Heart right ventricle (tissue), 16 donors: ENCODE measurements at regions not wholly inside any gene's neighbourhood (a gene's known extent, or its start where the extent isn't known, plus 50 kb on each side); places are given as distances from the start of the nearest gene placed in this dataset.

Source experiments
- ATAC-seq, 8 donors: fragments of 200-7000 bp; cut with Tn5 transposase; one replicate each; pipeline ENCODE4 v1.9.1; 2020; ENCODE audit warnings: mild to moderate bottlenecking in 8 of 8, moderate library complexity in 8 of 8, moderate number of reproducible peaks in 1 of 8
- DNase-seq, 2 donors: peaks; one replicate each; pipeline ENCODE4 v3.0.0-alpha.2; 2020
- H3K27ac ChIP-seq, 10 donors: fragments of 200-600 bp; sonication (generic) in 2 of 10; one replicate each; pipeline versions ENCODE4 v1.5.0 to v1.8.0; 2020 to 2022; ENCODE audit warnings: mild to moderate bottlenecking in 3 of 10
- H3K27me3 ChIP-seq, 7 donors: fragments of 200-600 bp; one replicate each; pipeline ENCODE4 v1.8.0; 2021 to 2022; ENCODE audit warnings: mild to moderate bottlenecking in 2 of 7
- H3K36me3 ChIP-seq, 9 donors: fragments of 200-600 bp; sonication (generic) in 1 of 9; one replicate each; pipeline versions ENCODE4 v1.5.0 to v1.8.0; 2020 to 2022; ENCODE audit warnings: mild to moderate bottlenecking in 2 of 9
- H3K4me1 ChIP-seq, 9 donors: fragments of 200-600 bp; sonication (generic) in 1 of 9; one replicate each; pipeline versions ENCODE4 v1.5.0 to v1.8.0; 2020 to 2022; ENCODE audit warnings: mild to moderate bottlenecking in 4 of 9
- H3K4me3 ChIP-seq, 10 donors: fragments of 200-600 bp; sonication (generic) in 2 of 10; one replicate each; pipeline versions ENCODE4 v1.5.0 to v1.8.0; 2020 to 2022; ENCODE audit warnings: mild to moderate bottlenecking in 7 of 10, moderate library complexity in 2 of 10
- H3K9me3 ChIP-seq, 11 donors: fragments of 200-600 bp in 10 of 11; sonication (generic) in 2 of 11; one replicate each; pipeline versions ENCODE4 v1.5.0 to v1.8.0; 2013 to 2022; ENCODE audit warnings: mild to moderate bottlenecking in 2 of 11, control low read depth in 1 of 11, moderate library complexity in 1 of 11
- CTCF ChIP-seq, 9 donors: fragments of 200-600 bp; sonication (generic) in 2 of 9; IDR thresholded peaks; one replicate each; pipeline versions ENCODE4 v1.5.0 to v1.8.0; 2021 to 2022; ENCODE audit warnings: antibody characterized with exemption in 9 of 9, mild to moderate bottlenecking in 5 of 9, moderate library complexity in 1 of 9
- WGBS, 2 donors: extraction: QIAGEN DNeasy Blood & Tissue Kit; methylation state at CpG; one replicate each; pipeline ENCODE4 v1.1.7; 2013; ENCODE audit warnings: inconsistent platforms in 1 of 2; 5-methylcytosine and 5-hydroxymethylcytosine counted together
- intact Hi-C, 10 donors: fragments of 100-400 bp; cut with DNase I; formaldehyde crosslinking; loops; one replicate each; pipeline versions ENCODE4 v1.11.1 to v1.14.2; 2022
- donor health status: Arrhythmogenic right ventricular cardiomyopathy.
- donor health status: ischemic (EF 13 %, LVEDD 7.1; RV severe dilation, severe dysfunction).
- donor health status: healthy with polysubstance abuse.
- donor health status: DM: no; HTN: yes; CAD: no.
- donor health status: DM: no; HTN: no; CAD: no.
- donor health status: ischemic (EF 25% LVEDD 6.9; RV normal size, moderate dysfunction).
- donor health status: ischemic (EF 25% LVEDD 5.7; RV mildly dilated, moderate dysfunction).
- donor health status: healthy.
- donor health status: DM: yes; HTN: yes; CAD: no.
- donor health status: Ischemic cardiomyopathy.
- donor health status: ischemic (EF 35%, LVEDD 5.7; RV mildly dilated, moderate dysfunction).
- donor health status: nonischemic (EF 11% LVEDD 7.7; RV severe dilation, severe dysfunction).
- donor health status: DM: yes; HTN: yes; CAD: no.
- donor health status: PGD.
- donor health status: ischemic (EF 29% LVEDD 5.4; RV normal size, mild dysfunction).
- donor health status: nonischemic (EF 23%, LVEDD 6.1; RV moderate dilation, normal function).

GRCh38 chr5:89922161-89922560 lies 487.4 kb downstream of the CETN3 start:
- 95 to 98% methylated on average over 3 of the region's 3 CpGs for WGBS, 2 donors
- Histone ChIP-seq H3K4me3 (no peak overlapping the region), H3K27me3 (no peaks in the 10 kb centered on the region), H3K36me3 (no peaks in the 10 kb centered on the region), H3K4me1 (peaks cover 0 to 3% (median 0%) of the 10 kb centered on the region in 9 donors), H3K9me3 (peaks cover 0 to 13% (median 0%) of the 10 kb centered on the region in 11 donors), H3K27ac (no peak overlapping the region)
- no peak for TF ChIP-seq CTCF (IDR thresholded peaks at IDR 0.05)
- intact Hi-C loops, result no loop called here
- DNase-seq (no peak), ATAC-seq (no peak)

- ATAC-seq (no peak), DNase-seq (no peak)
- no peak overlapping the region for H3K27ac ChIP-seq
- no peaks in the 10 kb centered on the region for H3K27me3 ChIP-seq
- no peaks in the 10 kb centered on the region for H3K36me3 ChIP-seq
- 94 to 97% methylated on average over 1 of the region's 1 CpG for WGBS, 2 donors
- peaks cover 0 to 32% (median 6%) of the 10 kb centered on the region in 11 donors for H3K9me3 ChIP-seq
- no peak for TF ChIP-seq CTCF (IDR thresholded peaks at IDR 0.05)
- intact Hi-C loops, result no loop called here
- no peak overlapping the region for H3K4me3 ChIP-seq
- H3K4me1 ChIP-seq, result no peaks in the 10 kb centered on the region
Measured at GRCh38 chr5:89917112-89917511, 492.4 kb downstream of the CETN3 start.

GRCh38 chr5:89916131-89916530 lies 493.4 kb downstream of the CETN3 start:
- H3K36me3 ChIP-seq, result no peaks in the 10 kb centered on the region
- no peaks in the 10 kb centered on the region for H3K4me1 ChIP-seq
- DNase-seq (no peak), ATAC-seq (no peak)
- WGBS, 2 donors, result 94 to 97% methylated on average over 1 of the region's 1 CpG
- H3K9me3 ChIP-seq, result peaks cover 0 to 32% (median 6%) of the 10 kb centered on the region in 11 donors
- intact Hi-C loops, result no loop called here
- no peak overlapping the region for H3K27ac ChIP-seq
- no peak overlapping the region for H3K4me3 ChIP-seq
- H3K27me3 ChIP-seq, result no peaks in the 10 kb centered on the region
- no peak for TF ChIP-seq CTCF (IDR thresholded peaks at IDR 0.05)

GRCh38 chr5:89908876-89909275 lies 500.7 kb downstream of the CETN3 start:
- Histone ChIP-seq H3K4me3 (no peak overlapping the region), H3K9me3 (peaks cover 0 to 14% (median 0%) of the 10 kb centered on the region in 11 donors), H3K36me3 (no peaks in the 10 kb centered on the region), H3K27ac (no peak overlapping the region), H3K27me3 (no peaks in the 10 kb centered on the region), H3K4me1 (no peaks in the 10 kb centered on the region)
- intact Hi-C loops, result no loop called here
- DNase-seq, result no peak
- TF ChIP-seq CTCF (IDR thresholded peaks at IDR 0.05), result no peak
- no peak for ATAC-seq
